ENCODE measurements at regions not wholly inside any gene's neighbourhood (a gene's known extent, or its start where the extent isn't known, plus 50 kb on each side); places are given as distances from the start of the nearest gene placed in this dataset.

DNA sequence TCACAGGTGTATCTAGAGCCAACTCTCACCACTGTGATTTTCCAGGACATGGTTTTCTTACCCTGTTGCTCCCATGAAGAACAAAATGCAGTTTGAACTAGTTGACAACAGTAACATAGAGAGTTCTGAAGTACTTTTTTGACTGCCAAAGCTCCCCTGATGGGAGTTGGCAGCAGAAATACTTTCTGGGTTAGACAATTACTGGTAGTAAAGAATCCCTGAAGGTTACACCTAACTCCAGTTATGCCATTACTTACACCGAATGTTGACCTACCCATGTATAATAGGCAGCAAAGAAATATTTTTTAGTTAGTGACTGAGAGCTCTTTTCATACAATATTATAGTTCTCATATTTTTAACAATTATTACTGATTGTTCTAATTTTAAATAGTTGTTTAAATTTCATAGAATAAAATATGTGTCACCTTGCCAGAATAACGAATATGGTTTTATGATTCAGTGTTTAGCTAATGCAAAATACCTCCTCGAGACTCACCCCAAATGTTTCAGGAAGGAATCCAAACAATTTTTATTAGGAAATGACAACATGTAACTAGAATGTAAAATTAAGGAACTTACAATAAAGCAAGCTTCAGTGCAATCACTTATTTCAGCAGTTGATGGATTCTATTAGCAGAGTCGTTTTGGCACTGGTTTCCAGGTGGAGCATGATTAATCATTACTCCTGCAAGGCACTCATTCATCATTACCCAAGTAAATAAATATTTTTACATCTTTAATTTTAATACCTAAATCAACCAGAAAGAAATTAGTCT, 237.6 kb downstream of the MRPL39 start:
- H3K4me3 ChIP-seq (ENCODE audit: low read length) = no peak overlapping the region
- ATAC-seq = no peak
- Mint-ChIP-seq H3K4me3 (no peak overlapping the region), H3K27me3 (ENCODE audit: low read depth in 2 of 2) (no peaks in the 10 kb centered on the region), H3K9me3 (no peaks in the 10 kb centered on the region), H3K4me1 (no peaks in the 10 kb centered on the region), H3K27ac (no peak overlapping the region), H3K36me3 (no peaks in the 10 kb centered on the region)
- no peaks in the 10 kb centered on the region for H3K36me3 ChIP-seq (ENCODE audit: control insufficient read depth, insufficient read depth, low read length)
- intact Hi-C loops (cut with micrococcal nuclease) = no loop called here
- H3K9me3 ChIP-seq (ENCODE audit: control insufficient read depth, insufficient read depth, low read length) = no peaks in the 10 kb centered on the region
- whole genome bisulfite sequencing (ENCODE audit: insufficient coverage) = 89% methylated on average over 1 of the region's 4 CpGs
- no peak for DNase-seq
- TF ChIP-seq, protein P1, sequence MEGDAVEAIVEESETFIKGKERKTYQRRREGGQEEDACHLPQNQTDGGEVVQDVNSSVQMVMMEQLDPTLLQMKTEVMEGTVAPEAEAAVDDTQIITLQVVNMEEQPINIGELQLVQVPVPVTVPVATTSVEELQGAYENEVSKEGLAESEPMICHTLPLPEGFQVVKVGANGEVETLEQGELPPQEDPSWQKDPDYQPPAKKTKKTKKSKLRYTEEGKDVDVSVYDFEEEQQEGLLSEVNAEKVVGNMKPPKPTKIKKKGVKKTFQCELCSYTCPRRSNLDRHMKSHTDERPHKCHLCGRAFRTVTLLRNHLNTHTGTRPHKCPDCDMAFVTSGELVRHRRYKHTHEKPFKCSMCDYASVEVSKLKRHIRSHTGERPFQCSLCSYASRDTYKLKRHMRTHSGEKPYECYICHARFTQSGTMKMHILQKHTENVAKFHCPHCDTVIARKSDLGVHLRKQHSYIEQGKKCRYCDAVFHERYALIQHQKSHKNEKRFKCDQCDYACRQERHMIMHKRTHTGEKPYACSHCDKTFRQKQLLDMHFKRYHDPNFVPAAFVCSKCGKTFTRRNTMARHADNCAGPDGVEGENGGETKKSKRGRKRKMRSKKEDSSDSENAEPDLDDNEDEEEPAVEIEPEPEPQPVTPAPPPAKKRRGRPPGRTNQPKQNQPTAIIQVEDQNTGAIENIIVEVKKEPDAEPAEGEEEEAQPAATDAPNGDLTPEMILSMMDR (IDR thresholded peaks at IDR 0.05) = no peak
- H3K4me1 ChIP-seq (ENCODE audit: control insufficient read depth, insufficient read depth, low read length) = no peaks in the 10 kb centered on the region
- H3K27ac ChIP-seq (ENCODE audit: low read length) = no peak overlapping the region
- no peaks in the 10 kb centered on the region for H3K27me3 ChIP-seq (ENCODE audit: control insufficient read depth, insufficient read depth, low read length)

DNA sequence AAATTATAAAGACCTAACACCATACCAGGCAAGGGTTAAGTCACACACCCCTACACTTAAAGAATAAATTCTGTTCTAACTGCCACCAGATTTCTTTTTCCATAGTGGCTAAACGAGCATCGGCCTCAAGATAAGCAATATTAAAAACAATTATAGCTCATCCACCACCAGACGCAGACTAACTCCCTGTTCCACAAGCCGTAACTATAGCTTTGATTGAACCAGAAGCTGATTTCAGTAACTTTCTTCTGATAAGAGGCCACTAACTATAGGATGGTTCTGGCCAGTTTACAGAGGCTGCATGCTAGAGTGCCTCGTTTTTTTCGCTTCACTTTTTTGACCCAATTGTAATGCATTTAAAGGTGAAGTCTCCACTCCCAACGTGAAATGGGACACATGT, 238.8 kb downstream of the MRPL39 start:
- Histone ChIP-seq H3K36me3 (ENCODE audit: control insufficient read depth, insufficient read depth, low read length) (no peaks in the 10 kb centered on the region), H3K27me3 (ENCODE audit: control insufficient read depth, insufficient read depth, low read length) (no peaks in the 10 kb centered on the region), H3K4me1 (ENCODE audit: control insufficient read depth, insufficient read depth, low read length) (no peaks in the 10 kb centered on the region), H3K27ac (ENCODE audit: low read length) (no peak overlapping the region), H3K4me3 (ENCODE audit: low read length) (no peak overlapping the region), H3K9me3 (ENCODE audit: control insufficient read depth, insufficient read depth, low read length) (no peaks in the 10 kb centered on the region)
- no peak for DNase-seq
- intact Hi-C loops (cut with micrococcal nuclease) = no loop called here
- no peaks in the 10 kb centered on the region for H3K4me1 Mint-ChIP-seq
- 92% methylated on average over 6 of the region's 7 CpGs for WGBS (ENCODE audit: insufficient coverage)
- H3K36me3 Mint-ChIP-seq = no peaks in the 10 kb centered on the region
- TF ChIP-seq, protein P1 (IDR thresholded peaks at IDR 0.05) = no peak
- H3K27me3 Mint-ChIP-seq (ENCODE audit: low read depth in 2 of 2) = no peaks in the 10 kb centered on the region
- H3K27ac Mint-ChIP-seq = no peak overlapping the region
- no peaks in the 10 kb centered on the region for H3K9me3 Mint-ChIP-seq
- H3K4me3 Mint-ChIP-seq = no peak overlapping the region
- ATAC-seq = no peak

DNA sequence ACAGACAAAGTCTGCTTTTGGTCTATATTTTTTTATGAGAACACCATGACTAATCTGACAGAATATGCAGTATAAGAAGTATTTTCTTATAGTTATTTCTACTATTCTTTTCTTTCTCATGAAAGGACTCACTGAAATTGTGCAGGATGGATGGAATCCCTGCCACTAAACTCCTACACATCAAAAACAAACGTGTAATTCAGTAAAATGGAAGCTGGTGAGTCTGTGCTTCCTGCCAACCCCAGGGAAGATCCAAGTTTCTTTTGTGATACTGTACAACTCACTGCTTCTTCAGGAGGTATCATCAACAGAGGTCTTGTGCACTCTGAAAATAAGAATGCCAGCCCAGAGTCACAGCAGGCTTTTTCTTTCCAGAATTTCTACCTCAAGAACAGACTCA, 241.2 kb downstream of the MRPL39 start:
- no peak overlapping the region for H3K27ac Mint-ChIP-seq
- Histone ChIP-seq H3K4me3 (ENCODE audit: low read length) (no peak overlapping the region), H3K9me3 (ENCODE audit: control insufficient read depth, insufficient read depth, low read length) (no peaks in the 10 kb centered on the region), H3K27me3 (ENCODE audit: control insufficient read depth, insufficient read depth, low read length) (no peaks in the 10 kb centered on the region), H3K27ac (ENCODE audit: low read length) (no peak overlapping the region), H3K36me3 (ENCODE audit: control insufficient read depth, insufficient read depth, low read length) (no peaks in the 10 kb centered on the region), H3K4me1 (ENCODE audit: control insufficient read depth, insufficient read depth, low read length) (no peaks in the 10 kb centered on the region)
- no peaks in the 10 kb centered on the region for H3K27me3 Mint-ChIP-seq (ENCODE audit: low read depth in 2 of 2)
- no peaks in the 10 kb centered on the region for H3K36me3 Mint-ChIP-seq
- no peak overlapping the region for H3K4me3 Mint-ChIP-seq
- TF ChIP-seq, protein P1 (IDR thresholded peaks at IDR 0.05) = no peak
- no peak for DNase-seq
- 90% methylated on average over 1 of the region's 1 CpG for WGBS (ENCODE audit: insufficient coverage)
- no peak for ATAC-seq
- intact Hi-C loops (cut with micrococcal nuclease) = no loop called here
- no peaks in the 10 kb centered on the region for H3K4me1 Mint-ChIP-seq
- no peaks in the 10 kb centered on the region for H3K9me3 Mint-ChIP-seq

Measured in natural killer cell (primary cell).